DOHH2 (cell line): ENCODE measurements at regions not wholly inside any gene's neighbourhood (a gene's known extent, or its start where the extent isn't known, plus 50 kb on each side); places are given as distances from the start of the nearest gene placed in this dataset.
"Not testable (repeated sequence)": the region's sequence is repeated elsewhere in the genome, so short reads cannot be mapped to it uniquely, and the experiment has no call there.

ENCODE experiments used
- H3F3A ChIP-seq: fragments of 200-600 bp; sonication (generic), shearing (Covaris generic); 2 replicates; pipeline ENCODE4 v1.6.0; 2016; ENCODE audit warnings: antibody characterized with exemption, mild to moderate bottlenecking; ENCODE audit not compliant: control insufficient read depth, insufficient read depth
- H3K27ac ChIP-seq: fragments of 200-600 bp; sonication (generic); 2 replicates; pipeline ENCODE4 v1.5.1; 2014; ENCODE audit warnings: low read depth, mild to moderate bottlenecking, low read length, moderate library complexity
- H3K27me3 ChIP-seq: fragments of 200-600 bp; sonication (generic); 2 replicates; pipeline ENCODE4 v1.6.1; 2014; ENCODE audit warnings: mild to moderate bottlenecking, low read length, mixed read lengths; ENCODE audit not compliant: control insufficient read depth
- H3K36me3 ChIP-seq: fragments of 200-600 bp; sonication (generic); 2 replicates; pipeline ENCODE4 v1.6.1; 2014; ENCODE audit warnings: mild to moderate bottlenecking, low read length, moderate library complexity, mixed read lengths; ENCODE audit not compliant: control insufficient read depth
- H3K4me1 ChIP-seq: fragments of 200-600 bp; sonication (generic); 2 replicates; pipeline ENCODE4 v1.6.1; 2014; ENCODE audit warnings: mild to moderate bottlenecking, low read length, mixed read lengths; ENCODE audit not compliant: control insufficient read depth
- H3K4me2 ChIP-seq: fragments of 200-600 bp; sonication (generic); 2 replicates; pipeline ENCODE4 v1.6.0; 2014; ENCODE audit warnings: mild to moderate bottlenecking, low read length, moderate library complexity
- H3K4me3 ChIP-seq: fragments of 200-600 bp; sonication (generic); 2 replicates; pipeline ENCODE4 v1.5.1; 2014; ENCODE audit warnings: mild to moderate bottlenecking, low read length, mixed read lengths
- H3K79me2 ChIP-seq: fragments of 200-600 bp; sonication (generic); 2 replicates; pipeline ENCODE4 v1.6.1; 2014; ENCODE audit warnings: mild to moderate bottlenecking, low read length, mixed read lengths; ENCODE audit not compliant: control insufficient read depth
- H3K9me2 ChIP-seq: fragments of 200-600 bp; sonication (generic); replicated peaks from 2 replicates; pipeline ENCODE4 v1.6.1; 2014; ENCODE audit warnings: mild to moderate bottlenecking, low read length, mixed read lengths; ENCODE audit not compliant: control insufficient read depth
- H3K9me3 ChIP-seq: fragments of 200-600 bp; sonication (generic); 2 replicates; pipeline ENCODE4 v1.6.1; 2014; ENCODE audit warnings: antibody characterized with exemption, low read length, mixed read lengths; ENCODE audit not compliant: control insufficient read depth, insufficient read depth
- H4K20me1 ChIP-seq: fragments of 200-600 bp; sonication (generic); 2 replicates; pipeline ENCODE4 v1.6.0; 2014; ENCODE audit warnings: low read depth, mild to moderate bottlenecking, antibody characterized with exemption, low read length, moderate library complexity; ENCODE audit not compliant: control insufficient read depth, insufficient read depth
- CTCF ChIP-seq: fragments of 200-600 bp; sonication (generic); IDR thresholded peaks from one replicate; pipeline ENCODE4 v1.5.1; 2014; ENCODE audit warnings: antibody characterized with exemption, mild to moderate bottlenecking, low read depth, low read length; ENCODE audit not compliant: poor library complexity, severe bottlenecking
- EZH2phosphoT487 ChIP-seq: fragments of 200-600 bp; sonication (generic); IDR thresholded peaks from 2 replicates; pipeline ENCODE4 v1.6.1; 2017; ENCODE audit warnings: borderline replicate concordance, mild to moderate bottlenecking, antibody characterized with exemption, low read length, moderate library complexity, mixed read lengths

DNA sequence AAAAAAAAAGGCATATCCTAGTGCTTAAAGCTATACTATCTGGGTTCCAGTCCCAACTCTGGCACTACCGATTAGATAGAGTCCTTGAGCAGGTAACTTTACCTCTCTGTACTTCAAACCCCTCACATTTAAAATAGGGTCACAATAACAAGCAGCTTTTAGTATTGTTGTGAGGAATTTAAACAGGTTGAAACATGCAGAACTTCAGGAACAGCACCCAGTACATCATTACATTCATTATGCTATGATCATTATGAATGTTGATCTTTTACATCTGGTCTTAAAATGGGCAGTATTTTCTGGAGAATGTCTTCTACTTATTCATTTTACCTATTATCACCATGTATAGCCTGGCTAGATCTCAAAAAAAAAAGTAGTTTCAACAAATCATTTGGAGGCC is 176.1 kb upstream of the CCDC54 start:
- Histone ChIP-seq H3F3A (no peaks in the 10 kb centered on the region), H3K27me3 (no peaks in the 10 kb centered on the region), H3K27ac (no peak overlapping the region), H3K79me2 (no peaks in the 10 kb centered on the region), H3K9me2 (no peaks in the 10 kb centered on the region), H4K20me1 (no peaks in the 10 kb centered on the region), H3K4me1 (no peaks in the 10 kb centered on the region), H3K4me2 (no peak overlapping the region), H3K4me3 (no peak overlapping the region), H3K9me3 (no peaks in the 10 kb centered on the region), H3K36me3 (no peaks in the 10 kb centered on the region)
- TF ChIP-seq CTCF = no peak
- TF ChIP-seq EZH2phosphoT487 = no peak

DNA sequence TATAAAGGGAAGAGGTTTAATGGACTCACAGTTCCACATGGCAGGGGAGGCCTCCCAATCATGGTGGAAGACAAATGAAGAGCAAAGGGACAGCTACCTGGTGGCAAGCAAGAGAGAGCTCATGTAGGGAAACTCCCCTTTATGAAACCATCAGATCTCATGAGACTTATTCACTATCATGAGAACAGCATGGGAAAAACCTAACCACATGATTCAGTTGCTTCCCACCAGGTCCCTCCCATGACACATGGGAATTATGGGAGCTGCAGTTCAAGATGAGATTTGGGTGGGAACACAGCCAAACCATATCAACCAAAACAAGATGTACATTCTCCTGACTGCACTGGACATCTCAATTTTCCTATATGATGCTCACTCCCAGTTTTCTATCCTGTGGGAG is 174.4 kb upstream of the CCDC54 start:
- H3F3A ChIP-seq, H3K9me2 ChIP-seq, H3K27me3 ChIP-seq, H3K79me2 ChIP-seq, H3K4me2 ChIP-seq, H3K9me3 ChIP-seq, H4K20me1 ChIP-seq, H3K4me3 ChIP-seq, H3K36me3 ChIP-seq, H3K4me1 ChIP-seq, H3K27ac ChIP-seq: not testable (repeated sequence)

- peaks cover 11% of the 10 kb centered on the region for H3K27me3 ChIP-seq
- TF ChIP-seq EZH2phosphoT487 = no peak
- no peak for TF ChIP-seq CTCF
Measured at GRCh38 chr3:107204121-107204520, 173.1 kb upstream of the CCDC54 start.

DNA sequence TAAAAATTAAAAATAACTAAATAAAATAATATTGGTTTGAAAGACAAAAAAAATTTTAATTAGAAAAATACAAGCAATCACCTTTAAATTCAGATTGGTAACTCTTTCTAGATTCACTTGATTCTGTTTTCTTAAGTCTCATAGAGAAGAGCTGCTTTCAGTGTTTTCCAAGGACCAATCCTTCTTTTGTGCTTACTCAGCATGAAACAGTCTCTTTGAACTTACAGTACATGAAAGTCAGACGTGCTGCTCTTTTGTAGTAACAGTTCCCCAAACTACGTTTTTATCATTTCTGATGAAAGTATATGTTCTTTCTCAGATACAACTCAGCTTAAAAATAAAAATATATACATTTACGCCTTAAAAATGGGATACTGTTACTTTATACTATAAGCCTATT is 171.9 kb upstream of the CCDC54 start:
- Histone ChIP-seq H3K9me2 (no peaks in the 10 kb centered on the region), H3K79me2 (no peaks in the 10 kb centered on the region), H3K9me3 (no peaks in the 10 kb centered on the region), H3K4me2 (no peak overlapping the region), H3K4me1 (no peaks in the 10 kb centered on the region), H3K36me3 (no peaks in the 10 kb centered on the region), H3K4me3 (no peak overlapping the region), H3F3A (no peaks in the 10 kb centered on the region), H4K20me1 (no peaks in the 10 kb centered on the region), H3K27ac (no peak overlapping the region), H3K27me3 (peaks cover 18% of the 10 kb centered on the region)
- TF ChIP-seq EZH2phosphoT487 (no peak), CTCF (no peak)

More at GRCh38 chr3:107204121-107204520, 173.1 kb upstream of the CCDC54 start:
- Histone ChIP-seq H3K79me2 (no peaks in the 10 kb centered on the region), H4K20me1 (no peaks in the 10 kb centered on the region), H3F3A (no peaks in the 10 kb centered on the region), H3K4me1 (no peaks in the 10 kb centered on the region), H3K27ac (no peak overlapping the region), H3K36me3 (no peaks in the 10 kb centered on the region), H3K4me2 (no peak overlapping the region), H3K9me2 (no peaks in the 10 kb centered on the region), H3K4me3 (no peak overlapping the region), H3K9me3 (no peaks in the 10 kb centered on the region)
